SU-DHL-6 (cell line): ENCODE measurements at regions not wholly inside any gene's neighbourhood (a gene's known extent, or its start where the extent isn't known, plus 50 kb on each side); places are given as distances from the start of the nearest gene placed in this dataset.

Experiments used
- H2AFZ ChIP-seq: fragments of 200-600 bp; sonication (generic); 2 replicates; pipeline ENCODE4 v1.6.1; 2014; ENCODE audit warnings: low read depth, mild to moderate bottlenecking, moderate library complexity, mixed read lengths, antibody characterized with exemption, low read length; ENCODE audit not compliant: severe bottlenecking
- H3F3A ChIP-seq: fragments of 200-600 bp; shearing (Covaris generic); 2 replicates; pipeline ENCODE4 v1.6.0; 2016; ENCODE audit warnings: antibody characterized with exemption, mild to moderate bottlenecking; ENCODE audit not compliant: insufficient read depth
- H3K27ac ChIP-seq: fragments of 200-600 bp; sonication (generic); 2 replicates; pipeline ENCODE4 v1.5.1; 2016; ENCODE audit warnings: low read depth, mild to moderate bottlenecking, low read length, moderate library complexity, mixed read lengths
- H3K27me3 ChIP-seq: fragments of 200-600 bp; sonication (generic), shearing (Covaris generic); 2 replicates; pipeline ENCODE4 v1.6.0; 2014; ENCODE audit warnings: mild to moderate bottlenecking, low read length
- H3K36me3 ChIP-seq: fragments of 200-600 bp; sonication (generic); 2 replicates; pipeline ENCODE4 v1.6.1; 2014; ENCODE audit warnings: mild to moderate bottlenecking, low read length, mixed read lengths
- H3K4me2 ChIP-seq: fragments of 300-600, 200-600 bp; shearing (Covaris generic), sonication (generic); 2 replicates; pipeline ENCODE4 v1.6.0; 2014; ENCODE audit warnings: low read length, low read depth, mild to moderate bottlenecking; ENCODE audit not compliant: poor library complexity, severe bottlenecking
- H3K4me3 ChIP-seq: fragments of 200-600 bp; sonication (generic); 2 replicates; pipeline ENCODE4 v1.5.1; 2014; ENCODE audit warnings: antibody characterized with exemption, low read length, mild to moderate bottlenecking, mixed read lengths; ENCODE audit not compliant: insufficient read depth, poor library complexity, severe bottlenecking
- H3K79me2 ChIP-seq: fragments of 200-600 bp; sonication (generic); 2 replicates; pipeline ENCODE4 v1.6.1; 2014; ENCODE audit warnings: mild to moderate bottlenecking, low read length, moderate library complexity; ENCODE audit not compliant: insufficient read depth
- H3K9ac ChIP-seq: fragments of 200-600 bp; sonication (generic); 2 replicates; pipeline ENCODE4 v1.7.0; 2014; ENCODE audit warnings: mild to moderate bottlenecking, low read length
- H3K9me2 ChIP-seq: fragments of 200-600 bp; sonication (generic); replicated peaks from 2 replicates; pipeline ENCODE4 v1.6.1; 2014; ENCODE audit warnings: low read length; ENCODE audit not compliant: insufficient read depth
- H3K9me3 ChIP-seq: fragments of 200-600 bp; sonication (generic); 2 replicates; pipeline ENCODE4 v1.6.1; 2014; ENCODE audit warnings: low read length, mixed read lengths; ENCODE audit not compliant: insufficient read depth
- H4K20me1 ChIP-seq: fragments of 200-600 bp; sonication (generic); 2 replicates; pipeline ENCODE4 v1.6.1; 2014; ENCODE audit warnings: low read depth, mild to moderate bottlenecking, antibody characterized with exemption, low read length, moderate library complexity, mixed read lengths
- CTCF ChIP-seq: fragments of 200-600 bp; sonication (generic); IDR thresholded peaks from one replicate; pipeline ENCODE4 v1.5.1; 2017; ENCODE audit warnings: antibody characterized with exemption, mild to moderate bottlenecking, low read length, moderate library complexity; ENCODE audit not compliant: insufficient read depth, poor library complexity, severe bottlenecking
- EZH2phosphoT487 ChIP-seq: fragments of 200-600 bp; sonication (generic), shearing (Covaris generic); conservative IDR thresholded peaks from 2 replicates; pipeline ENCODE4 v1.6.1; 2018; ENCODE audit warnings: mild to moderate bottlenecking, antibody characterized with exemption, low read length, moderate library complexity, mixed read lengths

GRCh38 chr2:146301287-146301686 is 1543.5 kb upstream of the ACVR2A start:
- H3K9ac ChIP-seq = no peak overlapping the region
- no peak overlapping the region for H3K4me3 ChIP-seq
- no peak overlapping the region for H2AFZ ChIP-seq
- no peak overlapping the region for H3K4me2 ChIP-seq
- no peaks in the 10 kb centered on the region for H3K27me3 ChIP-seq
- no peaks in the 10 kb centered on the region for H3K79me2 ChIP-seq
- TF ChIP-seq CTCF = no peak
- TF ChIP-seq EZH2phosphoT487 = no peak
- no peaks in the 10 kb centered on the region for H3F3A ChIP-seq
- H3K36me3 ChIP-seq = no peaks in the 10 kb centered on the region
- H3K9me2 ChIP-seq = no peaks in the 10 kb centered on the region
- no peaks in the 10 kb centered on the region for H4K20me1 ChIP-seq
- H3K9me3 ChIP-seq = no peaks in the 10 kb centered on the region
- H3K27ac ChIP-seq = no peak overlapping the region

- Histone ChIP-seq H3K79me2 (no peaks in the 10 kb centered on the region), H3K4me3 (no peak overlapping the region), H3K9me3 (no peaks in the 10 kb centered on the region), H3K27me3 (no peaks in the 10 kb centered on the region), H4K20me1 (no peaks in the 10 kb centered on the region), H3K9me2 (no peaks in the 10 kb centered on the region), H3K27ac (no peak overlapping the region), H3K9ac (no peak overlapping the region), H3F3A (no peaks in the 10 kb centered on the region), H2AFZ (no peak overlapping the region), H3K4me2 (no peak overlapping the region), H3K36me3 (no peaks in the 10 kb centered on the region)
- TF ChIP-seq EZH2phosphoT487 (no peak), CTCF (no peak)
Observed at GRCh38 chr2:146295080-146295670, 1549.7 kb upstream of the ACVR2A start.

- Histone ChIP-seq H3K27me3 (no peaks in the 10 kb centered on the region), H3F3A (no peaks in the 10 kb centered on the region), H3K79me2 (no peaks in the 10 kb centered on the region)
Observed at GRCh38 chr2:146287281-146287680, 1557.5 kb upstream of the ACVR2A start.

More at GRCh38 chr2:146287281-146287680, 1557.5 kb upstream of the ACVR2A start:
- no peaks in the 10 kb centered on the region for H3K9me3 ChIP-seq
- H3K27ac ChIP-seq = no peak overlapping the region
- H3K4me2 ChIP-seq = no peak overlapping the region
- H3K9ac ChIP-seq = no peak overlapping the region
- H3K9me2 ChIP-seq = no peaks in the 10 kb centered on the region
- no peak overlapping the region for H3K4me3 ChIP-seq
- H4K20me1 ChIP-seq = no peaks in the 10 kb centered on the region
- H3K36me3 ChIP-seq = no peaks in the 10 kb centered on the region
- TF ChIP-seq EZH2phosphoT487 = no peak
- TF ChIP-seq CTCF = no peak
- H2AFZ ChIP-seq = no peak overlapping the region
